Immature natural killer cell (primary cell): ENCODE measurements at regions not wholly inside any gene's neighbourhood (a gene's known extent, or its start where the extent isn't known, plus 50 kb on each side); places are given as distances from the start of the nearest gene placed in this dataset.
A peak's percentile ranks its signal among the peaks of the same experiment; 100 is the strongest.

ENCODE experiments used
- DNase-seq, 3 donors: peaks; one replicate each; pipeline ENCODE4 v3.0.0; 2022; ENCODE audit warnings: mixed read lengths in 1 of 3
- H3K27ac Mint-ChIP-seq, 6 donors: one replicate each; pipeline ENCODE4 v1.8.0; 2020; ENCODE audit warnings: mixed read lengths in 6 of 6, mild to moderate bottlenecking in 5 of 6, inconsistent platforms in 4 of 6, moderate library complexity in 3 of 6
- H3K27me3 Mint-ChIP-seq, 3 donors: one replicate each; pipeline ENCODE4 v1.8.0; 2020 to 2021; ENCODE audit warnings: low read depth in 3 of 3, mild to moderate bottlenecking in 3 of 3, mixed read lengths in 3 of 3, moderate library complexity in 3 of 3, inconsistent platforms in 1 of 3
- H3K36me3 Mint-ChIP-seq, 3 donors: one replicate each; pipeline ENCODE4 v1.8.0; 2020; ENCODE audit warnings: mixed read lengths in 3 of 3, inconsistent platforms in 2 of 3, mild to moderate bottlenecking in 2 of 3
- H3K4me1 Mint-ChIP-seq, 2 donors: one replicate each; pipeline ENCODE4 v1.8.0; 2020; ENCODE audit warnings: inconsistent platforms in 2 of 2, mild to moderate bottlenecking in 2 of 2, mixed read lengths in 2 of 2, moderate library complexity in 1 of 2
- H3K4me3 Mint-ChIP-seq, 5 donors: one replicate each; pipeline ENCODE4 v1.8.0; 2020; ENCODE audit warnings: mild to moderate bottlenecking in 5 of 5, mixed read lengths in 5 of 5, inconsistent platforms in 3 of 5, moderate library complexity in 3 of 5
- H3K9me3 Mint-ChIP-seq, 6 donors: one replicate each; pipeline ENCODE4 v1.8.0; 2020; ENCODE audit warnings: mild to moderate bottlenecking in 6 of 6, mixed read lengths in 6 of 6, inconsistent platforms in 4 of 6, moderate library complexity in 3 of 6

- Mint-ChIP-seq H3K4me3 (no peak overlapping the region), H3K36me3 (no peaks in the 10 kb centered on the region), H3K27ac (no peak overlapping the region), H3K4me1 (peaks cover 6 to 9% of the 10 kb centered on the region in 2 donors), H3K27me3 (peaks cover 0 to 3% (median 3%) of the 10 kb centered on the region in 3 donors), H3K9me3 (peaks cover 0 to 7% (median 0%) of the 10 kb centered on the region in 6 donors)
- DNase-seq, result no peak
Measured at GRCh38 chr16:82567175-82567574, 59.6 kb upstream of the CDH13 start.

- H3K27me3 Mint-ChIP-seq, result peaks cover 0 to 3% (median 0%) of the 10 kb centered on the region in 3 donors
- H3K27ac Mint-ChIP-seq, result no peak overlapping the region
- peaks cover 7 to 11% of the 10 kb centered on the region in 2 donors for H3K4me1 Mint-ChIP-seq
- no peak overlapping the region for H3K4me3 Mint-ChIP-seq
- no peak for DNase-seq
- peaks cover 0 to 7% (median 0%) of the 10 kb centered on the region in 6 donors for H3K9me3 Mint-ChIP-seq
- no peaks in the 10 kb centered on the region for H3K36me3 Mint-ChIP-seq
Measured at GRCh38 chr16:82563401-82563800, 63.4 kb upstream of the CDH13 start.

- Mint-ChIP-seq H3K9me3 (peaks cover 0 to 7% (median 0%) of the 10 kb centered on the region in 6 donors), H3K27ac (peak overlapping the region in 1 of 6 donors; percentile 1), H3K4me1 (peaks cover 7 to 11% of the 10 kb centered on the region in 2 donors), H3K4me3 (no peak overlapping the region), H3K27me3 (peaks cover 0 to 5% (median 3%) of the 10 kb centered on the region in 3 donors), H3K36me3 (no peaks in the 10 kb centered on the region)
- peak in 1 of 3 donors; percentile 0 for DNase-seq
Measured at GRCh38 chr16:82562183-82562683, 64.5 kb upstream of the CDH13 start.

GRCh38 chr16:82560805-82561325 lies 65.9 kb upstream of the CDH13 start:
- peaks cover 7 to 11% of the 10 kb centered on the region in 2 donors for H3K4me1 Mint-ChIP-seq
- DNase-seq, result no peak
- no peak overlapping the region for H3K27ac Mint-ChIP-seq
- peaks cover 0 to 5% (median 0%) of the 10 kb centered on the region in 3 donors for H3K27me3 Mint-ChIP-seq
- no peaks in the 10 kb centered on the region for H3K36me3 Mint-ChIP-seq
- H3K4me3 Mint-ChIP-seq, result no peak overlapping the region
- peaks cover 0 to 7% (median 0%) of the 10 kb centered on the region in 6 donors for H3K9me3 Mint-ChIP-seq

- Mint-ChIP-seq H3K9me3 (peaks cover 0 to 3% (median 0%) of the 10 kb centered on the region in 6 donors), H3K4me1 (no peaks in the 10 kb centered on the region), H3K27ac (no peak overlapping the region), H3K4me3 (no peak overlapping the region), H3K27me3 (peaks cover 0 to 7% (median 4%) of the 10 kb centered on the region in 3 donors), H3K36me3 (no peaks in the 10 kb centered on the region)
- no peak for DNase-seq
Measured at GRCh38 chr16:82544378-82545160, 82.2 kb upstream of the CDH13 start.

- H3K9me3 Mint-ChIP-seq, result peaks cover 0 to 6% (median 0%) of the 10 kb centered on the region in 6 donors
- H3K36me3 Mint-ChIP-seq, result no peaks in the 10 kb centered on the region
- H3K4me3 Mint-ChIP-seq, result no peak overlapping the region
- no peak overlapping the region for H3K27ac Mint-ChIP-seq
- H3K4me1 Mint-ChIP-seq, result no peaks in the 10 kb centered on the region
- peaks cover 4 to 7% (median 5%) of the 10 kb centered on the region in 3 donors for H3K27me3 Mint-ChIP-seq
- DNase-seq, result no peak
Measured at GRCh38 chr16:82542714-82543113, 84.1 kb upstream of the CDH13 start.

- Mint-ChIP-seq H3K36me3 (no peaks in the 10 kb centered on the region), H3K4me3 (no peak overlapping the region), H3K27ac (no peak overlapping the region), H3K9me3 (peaks cover 0 to 6% (median 0%) of the 10 kb centered on the region in 6 donors), H3K4me1 (no peaks in the 10 kb centered on the region), H3K27me3 (peaks cover 0 to 5% (median 0%) of the 10 kb centered on the region in 3 donors)
- DNase-seq, result no peak
Measured at GRCh38 chr16:82541103-82541502, 85.7 kb upstream of the CDH13 start.

- no peak for DNase-seq
- Mint-ChIP-seq H3K4me3 (no peak overlapping the region), H3K9me3 (peaks cover 0 to 3% (median 0%) of the 10 kb centered on the region in 6 donors), H3K4me1 (no peaks in the 10 kb centered on the region), H3K27me3 (peaks cover 2 to 10% (median 2%) of the 10 kb centered on the region in 3 donors), H3K36me3 (no peaks in the 10 kb centered on the region), H3K27ac (no peak overlapping the region)
Measured at GRCh38 chr16:82535764-82536163, 91.0 kb upstream of the CDH13 start.

- H3K9me3 Mint-ChIP-seq, result peaks cover 0 to 3% (median under 1%) of the 10 kb centered on the region in 6 donors
- no peak overlapping the region for H3K27ac Mint-ChIP-seq
- no peaks in the 10 kb centered on the region for H3K36me3 Mint-ChIP-seq
- H3K27me3 Mint-ChIP-seq, result peaks cover 2 to 10% (median 2%) of the 10 kb centered on the region in 3 donors
- no peaks in the 10 kb centered on the region for H3K4me1 Mint-ChIP-seq
- H3K4me3 Mint-ChIP-seq, result no peak overlapping the region
- no peak for DNase-seq
Measured at GRCh38 chr16:82535262-82535661, 91.5 kb upstream of the CDH13 start.

GRCh38 chr16:82533189-82533588 lies 93.6 kb upstream of the CDH13 start:
- Mint-ChIP-seq H3K36me3 (no peaks in the 10 kb centered on the region), H3K4me1 (no peaks in the 10 kb centered on the region), H3K27ac (no peak overlapping the region), H3K9me3 (peaks cover 0 to 3% (median 0%) of the 10 kb centered on the region in 6 donors), H3K27me3 (peaks cover 2 to 5% (median 2%) of the 10 kb centered on the region in 3 donors), H3K4me3 (no peak overlapping the region)
- DNase-seq, result no peak

GRCh38 chr16:82530883-82531282 lies 95.9 kb upstream of the CDH13 start:
- peaks cover 2 to 5% (median 4%) of the 10 kb centered on the region in 3 donors for H3K27me3 Mint-ChIP-seq
- no peaks in the 10 kb centered on the region for H3K36me3 Mint-ChIP-seq
- H3K4me3 Mint-ChIP-seq, result no peak overlapping the region
- no peak overlapping the region for H3K27ac Mint-ChIP-seq
- H3K9me3 Mint-ChIP-seq, result peaks cover 0 to 3% (median 1%) of the 10 kb centered on the region in 6 donors
- no peaks in the 10 kb centered on the region for H3K4me1 Mint-ChIP-seq
- no peak for DNase-seq

GRCh38 chr16:82527101-82527500 lies 99.7 kb upstream of the CDH13 start:
- H3K4me3 Mint-ChIP-seq, result no peak overlapping the region
- no peak overlapping the region for H3K27ac Mint-ChIP-seq

GRCh38 chr16:82524976-82525375 lies 101.8 kb upstream of the CDH13 start:
- H3K36me3 Mint-ChIP-seq, result no peaks in the 10 kb centered on the region
- H3K4me1 Mint-ChIP-seq, result no peaks in the 10 kb centered on the region
- peaks cover 0 to 5% (median 1%) of the 10 kb centered on the region in 6 donors for H3K9me3 Mint-ChIP-seq
- no peak overlapping the region for H3K4me3 Mint-ChIP-seq
- DNase-seq, result no peak
- no peak overlapping the region for H3K27ac Mint-ChIP-seq
- peaks cover 2 to 3% (median 2%) of the 10 kb centered on the region in 3 donors for H3K27me3 Mint-ChIP-seq

More at GRCh38 chr16:82527101-82527500, 99.7 kb upstream of the CDH13 start:
- no peak for DNase-seq
- Mint-ChIP-seq H3K9me3 (peaks cover 0 to 5% (median 2%) of the 10 kb centered on the region in 6 donors), H3K4me1 (no peaks in the 10 kb centered on the region), H3K36me3 (no peaks in the 10 kb centered on the region), H3K27me3 (peaks cover 0 to 4% (median 3%) of the 10 kb centered on the region in 3 donors)

GRCh38 chr16:82523815-82524214 lies 103.0 kb upstream of the CDH13 start:
- peaks cover 0 to 8% (median 0%) of the 10 kb centered on the region in 6 donors for H3K9me3 Mint-ChIP-seq
- no peaks in the 10 kb centered on the region for H3K36me3 Mint-ChIP-seq
- DNase-seq, result no peak
- H3K4me1 Mint-ChIP-seq, result no peaks in the 10 kb centered on the region
- H3K4me3 Mint-ChIP-seq, result no peak overlapping the region
- H3K27me3 Mint-ChIP-seq, result peaks cover 2 to 5% (median 3%) of the 10 kb centered on the region in 3 donors
- no peak overlapping the region for H3K27ac Mint-ChIP-seq
